WTC11 (cell line): ENCODE measurements at regions not wholly inside any gene's neighbourhood (a gene's known extent, or its start where the extent isn't known, plus 50 kb on each side); places are given as distances from the start of the nearest gene placed in this dataset.

Experiments
- CREB1 ChIP-seq: sonication (generic); formaldehyde crosslinking; IDR thresholded peaks from 2 replicates; pipeline ENCODE4 v1.8.0; 2023; ENCODE audit warnings: mild to moderate bottlenecking, missing genetic modification reagents
- NFE2L1 ChIP-seq: sonication (generic); formaldehyde crosslinking; IDR thresholded peaks from 2 replicates; pipeline ENCODE4 v1.8.1; 2023; ENCODE audit warnings: missing genetic modification reagents
- NFYB ChIP-seq: sonication (generic); formaldehyde crosslinking; conservative IDR thresholded peaks from 2 replicates; pipeline ENCODE4 v1.8.0; 2022; ENCODE audit warnings: low read depth, missing genetic modification reagents
- TCF7 ChIP-seq: sonication (generic); formaldehyde crosslinking; IDR thresholded peaks from 2 replicates; pipeline ENCODE4 v1.8.0; 2022; ENCODE audit warnings: mild to moderate bottlenecking, low read depth, missing genetic modification reagents, moderate library complexity
- ZNF138 ChIP-seq: sonication (generic); formaldehyde crosslinking; conservative IDR thresholded peaks from 2 replicates; pipeline ENCODE4 v1.8.1; 2022; ENCODE audit warnings: mild to moderate bottlenecking, moderate library complexity, missing genetic modification reagents
- ZNF317 ChIP-seq: sonication (generic); formaldehyde crosslinking; IDR thresholded peaks from 2 replicates; pipeline ENCODE4 v1.8.1; 2023; ENCODE audit warnings: low read depth, mild to moderate bottlenecking, moderate library complexity, missing genetic modification reagents, borderline replicate concordance
- TF ChIP-seq, protein P1 (sequence below): fragments of 200-600 bp; IDR thresholded peaks from 2 replicates; pipeline ENCODE4 v1.8.0; 2022; ENCODE audit warnings: antibody characterized with exemption
- TF ChIP-seq, protein P2 (sequence below): sonication (generic); formaldehyde crosslinking; IDR thresholded peaks from 2 replicates; pipeline ENCODE4 v1.8.1; 2022; ENCODE audit warnings: low read depth, missing genetic modification reagents, borderline replicate concordance
- TF ChIP-seq, protein P3 (sequence below): sonication (generic); formaldehyde crosslinking; IDR thresholded peaks from 2 replicates; pipeline ENCODE4 v1.8.0; 2022; ENCODE audit warnings: mild to moderate bottlenecking, missing genetic modification reagents
- TF ChIP-seq, protein P4 (sequence below): sonication (generic); formaldehyde crosslinking; IDR thresholded peaks from 2 replicates; pipeline ENCODE4 v1.8.0; 2022; ENCODE audit warnings: mild to moderate bottlenecking, missing genetic modification reagents

DNA sequence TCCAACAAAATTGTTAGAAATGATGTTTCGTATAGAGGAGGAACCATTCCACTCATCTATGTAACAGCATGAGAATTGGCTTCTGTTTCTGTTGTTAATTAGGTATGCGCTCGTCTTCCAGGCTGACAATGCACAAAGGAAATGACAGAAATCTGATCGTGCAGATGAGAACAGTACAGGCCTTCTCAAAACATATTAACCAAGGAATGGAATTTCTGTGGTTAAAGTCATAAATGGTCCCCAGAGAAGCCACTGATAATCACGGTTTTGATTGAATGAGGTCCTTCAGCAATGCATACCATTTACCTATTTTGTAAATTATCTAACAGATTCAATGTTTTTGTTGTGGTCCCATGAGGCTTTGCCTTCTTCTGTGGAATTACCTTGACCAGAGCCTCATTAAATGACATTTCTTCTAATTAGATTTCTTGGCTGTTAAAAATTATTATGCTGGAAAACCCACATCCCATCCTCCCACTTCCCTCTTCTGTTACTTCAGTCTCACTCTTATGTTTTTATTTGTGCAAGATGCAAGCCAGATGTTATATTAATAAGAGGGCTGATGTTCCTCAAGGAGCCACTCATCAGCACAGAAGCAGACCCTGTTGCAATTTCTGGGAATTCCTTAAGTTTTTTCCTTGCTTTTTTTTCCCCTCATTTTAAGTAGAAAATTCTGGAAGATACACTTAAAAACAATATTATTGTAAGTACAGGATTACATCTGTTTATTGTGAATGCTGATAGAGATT lies 395.8 kb downstream of the PID1 start:
- TF ChIP-seq, protein P1, sequence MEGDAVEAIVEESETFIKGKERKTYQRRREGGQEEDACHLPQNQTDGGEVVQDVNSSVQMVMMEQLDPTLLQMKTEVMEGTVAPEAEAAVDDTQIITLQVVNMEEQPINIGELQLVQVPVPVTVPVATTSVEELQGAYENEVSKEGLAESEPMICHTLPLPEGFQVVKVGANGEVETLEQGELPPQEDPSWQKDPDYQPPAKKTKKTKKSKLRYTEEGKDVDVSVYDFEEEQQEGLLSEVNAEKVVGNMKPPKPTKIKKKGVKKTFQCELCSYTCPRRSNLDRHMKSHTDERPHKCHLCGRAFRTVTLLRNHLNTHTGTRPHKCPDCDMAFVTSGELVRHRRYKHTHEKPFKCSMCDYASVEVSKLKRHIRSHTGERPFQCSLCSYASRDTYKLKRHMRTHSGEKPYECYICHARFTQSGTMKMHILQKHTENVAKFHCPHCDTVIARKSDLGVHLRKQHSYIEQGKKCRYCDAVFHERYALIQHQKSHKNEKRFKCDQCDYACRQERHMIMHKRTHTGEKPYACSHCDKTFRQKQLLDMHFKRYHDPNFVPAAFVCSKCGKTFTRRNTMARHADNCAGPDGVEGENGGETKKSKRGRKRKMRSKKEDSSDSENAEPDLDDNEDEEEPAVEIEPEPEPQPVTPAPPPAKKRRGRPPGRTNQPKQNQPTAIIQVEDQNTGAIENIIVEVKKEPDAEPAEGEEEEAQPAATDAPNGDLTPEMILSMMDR: no peak
- TF ChIP-seq CREB1 (CRISPR knock-in tag): no peak
- TF ChIP-seq, protein P2, sequence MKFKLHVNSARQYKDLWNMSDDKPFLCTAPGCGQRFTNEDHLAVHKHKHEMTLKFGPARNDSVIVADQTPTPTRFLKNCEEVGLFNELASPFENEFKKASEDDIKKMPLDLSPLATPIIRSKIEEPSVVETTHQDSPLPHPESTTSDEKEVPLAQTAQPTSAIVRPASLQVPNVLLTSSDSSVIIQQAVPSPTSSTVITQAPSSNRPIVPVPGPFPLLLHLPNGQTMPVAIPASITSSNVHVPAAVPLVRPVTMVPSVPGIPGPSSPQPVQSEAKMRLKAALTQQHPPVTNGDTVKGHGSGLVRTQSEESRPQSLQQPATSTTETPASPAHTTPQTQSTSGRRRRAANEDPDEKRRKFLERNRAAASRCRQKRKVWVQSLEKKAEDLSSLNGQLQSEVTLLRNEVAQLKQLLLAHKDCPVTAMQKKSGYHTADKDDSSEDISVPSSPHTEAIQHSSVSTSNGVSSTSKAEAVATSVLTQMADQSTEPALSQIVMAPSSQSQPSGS (CRISPR knock-in tag): no peak
- no peak for TF ChIP-seq ZNF138 (CRISPR knock-in tag)
- TF ChIP-seq TCF7 (CRISPR knock-in tag): no peak
- TF ChIP-seq, protein P3, sequence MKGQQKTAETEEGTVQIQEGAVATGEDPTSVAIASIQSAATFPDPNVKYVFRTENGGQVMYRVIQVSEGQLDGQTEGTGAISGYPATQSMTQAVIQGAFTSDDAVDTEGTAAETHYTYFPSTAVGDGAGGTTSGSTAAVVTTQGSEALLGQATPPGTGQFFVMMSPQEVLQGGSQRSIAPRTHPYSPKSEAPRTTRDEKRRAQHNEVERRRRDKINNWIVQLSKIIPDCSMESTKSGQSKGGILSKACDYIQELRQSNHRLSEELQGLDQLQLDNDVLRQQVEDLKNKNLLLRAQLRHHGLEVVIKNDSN (CRISPR knock-in tag): no peak
- no peak for TF ChIP-seq ZNF317
- TF ChIP-seq NFYB (CRISPR knock-in tag): no peak
- TF ChIP-seq, protein P4, sequence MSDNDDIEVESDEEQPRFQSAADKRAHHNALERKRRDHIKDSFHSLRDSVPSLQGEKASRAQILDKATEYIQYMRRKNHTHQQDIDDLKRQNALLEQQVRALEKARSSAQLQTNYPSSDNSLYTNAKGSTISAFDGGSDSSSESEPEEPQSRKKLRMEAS (CRISPR knock-in tag): no peak
- no peak for TF ChIP-seq NFE2L1 (CRISPR knock-in tag)
